OCI-LY1 (cell line): ENCODE measurements at regions not wholly inside any gene's neighbourhood (a gene's known extent, or its start where the extent isn't known, plus 50 kb on each side); places are given as distances from the start of the nearest gene placed in this dataset.

Source experiments
- CTCF ChIP-seq: fragments of 200-600 bp; sonication (generic), shearing (Covaris generic); IDR thresholded peaks from 2 replicates; pipeline ENCODE4 v1.5.1; 2017; ENCODE audit warnings: mild to moderate bottlenecking, antibody characterized with exemption, low read length, moderate library complexity, mixed read lengths
- EZH2 ChIP-seq: fragments of 200-600 bp; sonication (generic), shearing (Covaris generic); IDR thresholded peaks from 2 replicates; pipeline ENCODE4 v1.8.0; 2017; ENCODE audit warnings: borderline replicate concordance, mixed run types, mild to moderate bottlenecking, antibody characterized with exemption, low read length, moderate library complexity, mixed read lengths

DNA sequence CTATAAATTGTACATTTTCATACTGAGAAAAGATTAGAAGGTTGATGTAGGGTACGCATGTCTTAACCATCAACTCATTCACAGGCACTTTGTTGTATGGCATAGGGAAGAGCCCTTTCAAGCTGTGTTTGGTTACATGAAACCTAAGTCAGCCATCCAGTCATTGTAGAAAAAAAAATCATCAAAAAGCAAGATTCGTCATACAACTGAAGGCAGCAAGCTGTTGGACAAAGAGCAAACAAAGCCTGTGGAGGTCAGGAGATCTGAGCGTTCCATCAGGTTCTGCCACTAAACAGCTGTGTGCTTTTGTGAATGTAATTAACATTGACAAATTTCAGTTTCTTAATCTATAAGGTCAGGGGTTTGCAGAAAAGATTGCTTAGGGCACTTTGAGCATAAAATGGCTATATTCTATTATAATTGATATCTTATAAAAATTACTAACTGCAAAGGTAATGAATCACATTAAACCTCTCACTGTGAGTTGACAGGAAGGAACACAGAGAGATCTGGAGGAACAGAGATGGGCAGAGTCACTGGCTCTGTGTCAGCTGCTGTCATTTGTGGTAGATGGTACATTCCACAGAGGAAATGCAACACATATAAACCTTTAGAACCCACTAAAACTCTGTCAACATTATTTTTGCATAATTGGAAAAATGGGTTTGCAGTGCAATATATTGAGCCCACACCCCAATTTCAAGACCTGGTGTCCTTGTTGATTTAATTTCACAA is 66.3 kb upstream of the MYOCD start:
- TF ChIP-seq CTCF: no peak
- no peak for TF ChIP-seq EZH2
